GM18907 (cell line): ENCODE measurements at regions not wholly inside any gene's neighbourhood (a gene's known extent, or its start where the extent isn't known, plus 50 kb on each side); places are given as distances from the start of the nearest gene placed in this dataset.

Experiments
- ATAC-seq: cut with Tn5 transposase; IDR thresholded peaks from one replicate; pipeline ENCODE4 v1.9.1; 2021; ENCODE audit warnings: mild to moderate bottlenecking, moderate library complexity; ENCODE audit not compliant: unreplicated experiment

GRCh38 chr2:72004976-72005375, 142.7 kb downstream of the CYP26B1 start:
- no peak for ATAC-seq

GRCh38 chr2:72004201-72004915, 143.3 kb downstream of the CYP26B1 start:
- no peak for ATAC-seq

- ATAC-seq, result no peak
Observed at GRCh38 chr2:72003796-72004195, 143.9 kb downstream of the CYP26B1 start.

- no peak for ATAC-seq
Observed at GRCh38 chr2:72003124-72003523, 144.5 kb downstream of the CYP26B1 start.

DNA sequence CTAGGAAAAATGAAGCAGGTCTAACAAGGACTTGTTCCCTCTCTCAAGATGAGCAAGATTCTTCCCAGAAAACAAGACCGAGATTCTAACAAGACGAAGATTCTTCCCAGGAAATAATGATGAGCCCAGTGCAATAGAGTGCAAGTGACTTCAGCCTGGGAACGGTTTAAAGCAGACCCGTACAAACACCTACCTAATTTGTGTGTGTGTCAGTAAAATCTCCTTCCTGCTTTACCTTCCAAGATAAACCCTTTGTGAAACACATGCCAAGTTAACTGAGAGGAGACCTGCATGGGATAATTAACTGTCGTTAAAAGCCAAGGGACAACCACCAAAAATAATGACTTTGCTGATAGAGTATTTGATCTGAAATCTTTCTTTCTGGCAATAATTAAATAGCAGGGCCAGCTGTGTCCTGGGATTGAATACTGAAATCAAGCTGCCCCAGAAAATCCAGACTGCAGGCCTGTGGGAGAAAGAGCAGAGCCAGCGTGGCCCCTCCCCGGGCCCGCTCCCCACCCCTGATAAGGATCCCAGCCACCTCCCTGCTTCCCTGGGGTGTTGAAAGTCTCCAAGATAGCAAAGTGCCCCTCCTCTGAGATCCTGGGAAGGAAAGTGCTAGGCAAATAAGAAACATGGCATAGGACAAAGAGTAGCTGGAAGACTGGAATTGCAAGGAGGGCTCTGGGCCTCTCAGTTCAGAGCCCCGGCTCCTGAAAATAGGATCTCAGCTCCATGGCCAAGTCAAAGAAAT, 145.5 kb downstream of the CYP26B1 start:
- ATAC-seq, result no peak

- no peak for ATAC-seq
Observed at GRCh38 chr2:72000110-72000509, 147.6 kb downstream of the CYP26B1 start.

DNA sequence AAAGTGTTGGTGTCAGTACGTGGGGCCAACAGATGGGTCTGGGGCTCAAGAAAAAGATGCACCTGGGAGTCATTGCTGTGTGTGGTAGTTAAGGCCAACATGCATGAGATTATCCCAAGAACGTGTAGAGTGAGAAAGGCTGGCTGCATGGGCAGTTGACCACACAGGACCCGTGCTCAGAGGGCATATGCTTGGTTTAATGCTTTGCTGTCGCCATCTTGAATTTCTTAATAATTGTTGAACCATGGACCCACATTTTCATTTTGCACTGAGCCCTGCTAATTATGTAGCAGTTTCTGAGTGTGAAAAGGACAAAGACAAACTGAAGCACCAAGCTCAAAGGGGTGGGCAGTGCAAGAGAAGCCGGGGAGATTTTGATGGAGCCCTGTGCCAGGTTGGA, 148.1 kb downstream of the CYP26B1 start:
- ATAC-seq, result no peak

GRCh38 chr2:71997843-71998242, 149.8 kb downstream of the CYP26B1 start:
- ATAC-seq, result no peak

- ATAC-seq, result no peak
Observed at GRCh38 chr2:71995067-71995665, 152.5 kb downstream of the CYP26B1 start.

DNA sequence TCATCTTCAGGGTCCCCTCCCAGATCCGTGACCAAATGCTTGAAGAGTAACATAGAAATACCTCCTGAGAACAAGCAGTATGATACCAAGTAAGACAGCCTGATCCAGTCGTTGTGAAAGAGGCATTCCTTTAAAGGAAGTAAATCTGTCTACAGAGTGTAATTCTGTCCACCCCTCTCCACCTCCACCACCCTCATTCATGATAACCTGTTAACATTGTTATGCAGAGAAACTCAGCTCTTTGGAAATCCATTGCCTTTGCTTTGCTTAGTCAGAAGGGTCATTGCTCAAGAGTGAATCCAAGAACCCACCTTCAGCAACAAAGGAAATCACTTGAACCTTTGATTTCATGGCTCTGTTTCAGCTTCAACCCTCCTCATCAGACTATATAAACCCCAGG, 155.6 kb downstream of the CYP26B1 start:
- ATAC-seq, result no peak

- ATAC-seq, result no peak
Observed at GRCh38 chr2:71991397-71991796, 156.3 kb downstream of the CYP26B1 start.

DNA sequence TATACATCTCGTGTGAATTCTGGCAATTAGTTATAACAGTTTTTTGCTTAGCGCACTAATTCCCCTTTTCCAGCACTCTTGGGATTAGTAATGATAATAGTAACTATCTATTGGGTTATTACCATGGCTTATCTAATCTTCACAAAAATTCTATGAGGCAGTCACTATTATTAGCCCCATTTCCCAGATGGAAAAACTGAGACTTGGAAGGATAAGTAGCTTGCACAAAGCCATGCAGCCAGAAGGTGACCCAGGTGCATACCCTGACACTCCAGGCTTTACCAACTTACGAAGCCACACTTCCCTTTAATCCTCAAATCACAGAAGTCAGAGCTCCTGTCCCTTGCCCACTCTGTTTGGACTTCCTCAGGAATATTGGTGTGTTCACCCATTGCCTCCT, 156.8 kb downstream of the CYP26B1 start:
- no peak for ATAC-seq

- no peak for ATAC-seq
Observed at GRCh38 chr2:71990122-71990521, 157.5 kb downstream of the CYP26B1 start.

GRCh38 chr2:71989671-71990070, 158.0 kb downstream of the CYP26B1 start:
- no peak for ATAC-seq

- no peak for ATAC-seq
Observed at GRCh38 chr2:71988170-71988569, 159.5 kb downstream of the CYP26B1 start.

DNA sequence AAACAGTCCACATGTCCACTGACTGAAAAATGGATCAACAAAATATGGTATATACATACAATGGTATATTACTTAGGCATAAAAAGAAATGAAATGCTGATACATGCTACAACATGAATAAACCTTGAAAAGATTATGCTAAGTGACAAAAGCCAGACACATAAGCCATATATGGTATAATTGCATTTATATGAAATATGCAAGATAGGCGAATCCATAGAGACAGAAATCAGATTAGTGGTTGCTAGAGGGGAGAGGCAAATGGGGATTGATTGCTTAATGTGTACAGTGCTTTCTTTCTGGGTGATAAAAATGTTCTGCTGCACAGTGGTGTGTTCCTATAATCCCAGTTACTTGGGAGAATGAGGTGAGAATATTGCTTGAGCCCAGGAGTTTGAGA, 171.0 kb downstream of the CYP26B1 start:
- ATAC-seq, result no peak

GRCh38 chr2:71974846-71975245, 172.8 kb downstream of the CYP26B1 start:
- no peak for ATAC-seq

DNA sequence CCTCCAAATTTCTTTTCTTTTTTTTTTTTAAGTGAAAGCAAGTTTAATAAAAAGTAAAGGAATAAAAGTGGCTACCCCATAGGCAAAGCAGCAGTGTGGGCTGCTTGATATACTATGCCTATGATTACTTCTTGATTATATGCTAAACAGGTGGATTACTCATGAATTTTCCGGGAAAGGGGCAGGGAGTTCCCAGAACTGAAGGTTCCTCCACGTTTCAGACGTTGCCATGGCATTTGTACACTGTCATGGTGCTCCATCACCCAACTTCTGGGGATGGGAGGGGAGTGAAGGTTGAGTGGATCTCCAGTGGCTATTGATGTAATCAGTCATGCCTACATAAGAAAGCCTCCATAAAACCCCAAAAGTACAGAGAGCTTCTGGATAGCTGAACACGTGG, 176.2 kb downstream of the CYP26B1 start:
- ATAC-seq, result no peak

GRCh38 chr2:71965530-71965929, 182.1 kb downstream of the CYP26B1 start:
- ATAC-seq, result no peak

GRCh38 chr2:71962911-71963694, 184.6 kb downstream of the CYP26B1 start:
- no peak for ATAC-seq

DNA sequence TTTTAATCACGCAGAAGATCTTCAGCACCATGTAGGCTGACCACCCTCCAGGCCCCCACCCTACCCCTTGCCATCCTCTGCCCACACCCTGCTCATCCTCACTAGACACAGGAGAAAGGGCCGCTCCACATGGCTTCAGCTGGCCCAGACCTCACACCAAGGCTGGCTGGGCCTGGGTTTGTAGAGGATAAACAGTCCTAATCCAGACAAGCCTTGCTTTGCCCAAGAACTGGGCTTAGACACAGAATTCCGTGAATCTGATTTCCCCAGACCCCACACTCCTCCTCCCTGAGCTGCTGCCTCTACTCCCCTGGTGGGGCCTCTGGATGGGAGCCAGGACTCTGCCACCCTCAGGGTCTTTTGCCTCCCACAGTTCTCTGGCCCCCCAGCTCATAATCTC, 185.3 kb downstream of the CYP26B1 start:
- no peak for ATAC-seq
